T47D (cell line): ENCODE measurements at regions not wholly inside any gene's neighbourhood (a gene's known extent, or its start where the extent isn't known, plus 50 kb on each side); places are given as distances from the start of the nearest gene placed in this dataset.

Source experiments
- DNase-seq, 2 experiments: peaks; one replicate each; pipeline versions ENCODE4 v3.0.0 to v3.0.0-alpha.2; 2011 to 2012; ENCODE audit warnings: low read depth in 1 of 2, low spot score in 1 of 2
- JUND ChIP-seq: IDR thresholded peaks from 2 replicates; pipeline ENCODE4 v1.6.1; 2012; ENCODE audit warnings: low read depth
- in situ Hi-C: cut with HindIII; loops from 2 replicates; pipeline ENCODE4 v1.10.0; 2016; ENCODE audit warnings: low sequenced_read_pairs, low pct_unique_long_range_greater_than_20kb

DNA sequence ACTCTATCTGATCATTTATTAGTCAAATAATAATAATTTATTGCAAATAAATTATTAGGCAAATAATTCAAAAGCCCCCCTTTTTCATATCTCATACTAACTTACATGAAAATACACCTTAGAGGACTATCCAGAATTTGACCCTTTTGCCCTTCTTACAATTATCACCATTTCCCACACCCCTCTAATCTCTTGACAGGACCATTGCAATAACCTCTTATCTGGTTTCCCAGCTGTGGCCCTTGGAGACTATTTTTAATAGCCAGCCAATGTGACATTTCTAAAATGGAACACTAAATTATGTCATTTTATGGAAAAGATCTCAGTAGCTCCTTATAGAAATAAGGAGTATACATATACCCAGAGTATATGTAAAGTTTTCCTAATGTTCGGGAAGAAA lies 588.4 kb upstream of the COX7C start:
- TF ChIP-seq JUND: no peak
- no peak for DNase-seq
- in situ Hi-C loops: no loop called here

DNA sequence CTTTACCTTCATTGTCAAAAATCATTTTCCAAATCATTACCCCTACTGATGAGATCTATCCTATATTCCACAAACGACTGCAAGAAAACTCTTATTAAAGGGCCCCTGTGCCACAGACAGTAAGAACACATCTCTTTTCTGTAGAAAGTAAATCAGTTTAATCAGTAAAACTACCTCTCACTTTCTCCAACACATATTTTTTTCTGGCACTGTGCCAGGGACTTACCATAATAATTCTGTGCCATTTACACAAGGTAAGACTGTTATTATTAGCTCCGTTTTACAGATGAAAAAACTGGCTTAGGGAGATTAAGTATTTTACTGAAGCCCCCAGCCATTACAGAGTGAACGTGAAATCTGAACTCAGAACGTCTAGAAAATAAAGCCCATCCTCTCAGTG lies 587.0 kb upstream of the COX7C start:
- TF ChIP-seq JUND: no peak
- in situ Hi-C loops: no loop called here
- peak in 1 of 2 experiments; percentile 16 for DNase-seq

GRCh38 chr5:86038566-86038965 lies 579.2 kb upstream of the COX7C start:
- TF ChIP-seq JUND: no peak
- no peak for DNase-seq
- in situ Hi-C loops: no loop called here

GRCh38 chr5:86039351-86039750 lies 578.4 kb upstream of the COX7C start:
- in situ Hi-C loops: no loop called here
- TF ChIP-seq JUND: no peak
- no peak for DNase-seq

- no peak for TF ChIP-seq JUND
- no peak for DNase-seq
- in situ Hi-C loops: no loop called here
Observed at GRCh38 chr5:86070719-86071118, 547.0 kb upstream of the COX7C start.

GRCh38 chr5:86074297-86074696 lies 543.4 kb upstream of the COX7C start:
- DNase-seq: no peak
- in situ Hi-C loops: no loop called here
- TF ChIP-seq JUND: no peak

DNA sequence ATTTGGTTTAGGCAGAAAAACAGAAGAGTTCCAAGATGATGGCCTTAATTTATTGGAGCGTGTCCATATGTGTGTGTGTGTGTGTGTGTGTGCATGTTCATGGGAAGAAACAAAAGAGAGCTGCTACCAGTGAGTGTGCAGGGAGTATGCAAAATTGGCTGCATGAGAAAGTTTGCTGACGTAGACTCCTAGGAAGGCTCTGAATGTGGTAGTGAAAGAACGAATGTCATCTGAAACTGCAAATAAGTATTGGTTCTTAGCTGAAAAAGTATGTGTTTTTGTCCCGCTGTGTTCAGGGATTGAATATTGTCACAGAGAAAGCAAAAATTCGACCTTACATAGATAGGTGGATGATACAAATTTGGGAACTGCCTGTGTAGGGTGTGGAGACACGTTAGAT lies 542.6 kb upstream of the COX7C start:
- no peak for DNase-seq
- in situ Hi-C loops: no loop called here
- TF ChIP-seq JUND: no peak

DNA sequence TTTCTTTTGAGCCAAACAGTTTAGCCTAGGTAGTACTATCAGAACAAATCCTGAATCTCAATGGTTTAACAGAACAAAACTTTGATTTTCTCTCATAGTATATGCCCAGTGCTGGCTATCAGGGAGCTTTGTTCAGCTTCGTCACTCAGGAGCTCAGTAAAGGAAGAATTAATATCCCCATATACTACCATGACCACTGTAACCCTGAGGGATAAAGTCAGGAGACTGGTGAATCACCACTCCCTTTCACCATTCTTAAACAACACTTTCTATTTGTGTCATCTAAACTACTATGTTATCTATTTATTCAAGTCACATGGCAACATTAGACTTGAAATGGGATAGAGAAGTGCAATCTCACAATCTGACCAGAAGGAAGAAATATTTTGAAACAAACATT lies 522.6 kb upstream of the COX7C start:
- no peak for TF ChIP-seq JUND
- no peak for DNase-seq
- in situ Hi-C loops: no loop called here

- TF ChIP-seq JUND: no peak
- no peak for DNase-seq
- in situ Hi-C loops: no loop called here
Observed at GRCh38 chr5:86101966-86102365, 515.8 kb upstream of the COX7C start.

DNA sequence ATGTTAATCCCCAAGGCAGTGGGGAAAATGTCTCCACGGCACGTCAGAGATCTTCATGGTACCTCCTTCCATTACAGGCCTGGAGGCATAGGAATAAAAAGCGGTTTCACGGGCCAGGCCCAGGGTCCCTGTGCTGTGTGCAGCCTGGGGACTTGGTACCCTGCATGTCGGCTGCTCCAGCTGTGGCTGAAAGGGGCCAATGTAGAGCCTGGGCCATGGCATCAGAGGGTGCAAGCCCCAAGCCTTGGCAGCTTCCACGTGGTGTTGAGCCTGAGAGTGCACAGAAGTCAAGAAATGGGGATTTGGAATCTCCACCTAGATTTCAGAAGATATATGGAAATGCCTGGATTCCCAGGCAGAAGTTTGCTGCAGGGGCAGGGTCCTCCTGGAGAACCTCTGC lies 508.9 kb upstream of the COX7C start:
- no peak for TF ChIP-seq JUND
- DNase-seq: no peak
- in situ Hi-C loops: no loop called here

- TF ChIP-seq JUND: no peak
- in situ Hi-C loops: no loop called here
- DNase-seq: no peak
Observed at GRCh38 chr5:86112249-86112648, 505.5 kb upstream of the COX7C start.

GRCh38 chr5:86115164-86115563 lies 502.6 kb upstream of the COX7C start:
- TF ChIP-seq JUND: no peak
- in situ Hi-C loops: no loop called here
- no peak for DNase-seq

- in situ Hi-C loops: no loop called here
- no peak for TF ChIP-seq JUND
- no peak for DNase-seq
Observed at GRCh38 chr5:86118542-86118941, 499.2 kb upstream of the COX7C start.

- DNase-seq: no peak
- no peak for TF ChIP-seq JUND
Observed at GRCh38 chr5:86124333-86124732, 493.4 kb upstream of the COX7C start.

More at GRCh38 chr5:86124333-86124732, 493.4 kb upstream of the COX7C start:
- in situ Hi-C loops: no loop called here
